ENCODE measurements at regions not wholly inside any gene's neighbourhood (a gene's known extent, or its start where the extent isn't known, plus 50 kb on each side); places are given as distances from the start of the nearest gene placed in this dataset.

GRCh38 chr21:22076471-22076870 is 1078.3 kb downstream of the NCAM2 start:
- H3K4me3 ChIP-seq: no peak overlapping the region
- no peak for DNase-seq
- no peak for ATAC-seq (ENCODE audit: low FRiP score in 2 of 2)
- peaks cover 0 to 4% (median 2%) of the 10 kb centered on the region in 4 donors for H3K9me3 ChIP-seq
- TF ChIP-seq, protein P1, sequence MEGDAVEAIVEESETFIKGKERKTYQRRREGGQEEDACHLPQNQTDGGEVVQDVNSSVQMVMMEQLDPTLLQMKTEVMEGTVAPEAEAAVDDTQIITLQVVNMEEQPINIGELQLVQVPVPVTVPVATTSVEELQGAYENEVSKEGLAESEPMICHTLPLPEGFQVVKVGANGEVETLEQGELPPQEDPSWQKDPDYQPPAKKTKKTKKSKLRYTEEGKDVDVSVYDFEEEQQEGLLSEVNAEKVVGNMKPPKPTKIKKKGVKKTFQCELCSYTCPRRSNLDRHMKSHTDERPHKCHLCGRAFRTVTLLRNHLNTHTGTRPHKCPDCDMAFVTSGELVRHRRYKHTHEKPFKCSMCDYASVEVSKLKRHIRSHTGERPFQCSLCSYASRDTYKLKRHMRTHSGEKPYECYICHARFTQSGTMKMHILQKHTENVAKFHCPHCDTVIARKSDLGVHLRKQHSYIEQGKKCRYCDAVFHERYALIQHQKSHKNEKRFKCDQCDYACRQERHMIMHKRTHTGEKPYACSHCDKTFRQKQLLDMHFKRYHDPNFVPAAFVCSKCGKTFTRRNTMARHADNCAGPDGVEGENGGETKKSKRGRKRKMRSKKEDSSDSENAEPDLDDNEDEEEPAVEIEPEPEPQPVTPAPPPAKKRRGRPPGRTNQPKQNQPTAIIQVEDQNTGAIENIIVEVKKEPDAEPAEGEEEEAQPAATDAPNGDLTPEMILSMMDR (IDR thresholded peaks at IDR 0.05): no peak
- TF ChIP-seq POLR2AphosphoS5 (IDR thresholded peaks at IDR 0.05) (no peak), POLR2A (IDR thresholded peaks at IDR 0.05) (no peak), EP300 (IDR thresholded peaks at IDR 0.05) (no peak)
- no peak overlapping the region for H3K27ac ChIP-seq
- 64 to 68% methylated on average over 4 of the region's 4 CpGs for WGBS, 2 donors
- no peaks in the 10 kb centered on the region for H3K4me1 ChIP-seq
- H3K36me3 ChIP-seq: no peaks in the 10 kb centered on the region
- H3K27me3 ChIP-seq: no peaks in the 10 kb centered on the region

GRCh38 chr21:22083899-22084298 is 1085.7 kb downstream of the NCAM2 start:
- DNase-seq (no peak), ATAC-seq (ENCODE audit: low FRiP score in 2 of 2) (no peak)
- Histone ChIP-seq H3K27me3 (no peaks in the 10 kb centered on the region), H3K4me3 (no peak overlapping the region), H3K27ac (no peak overlapping the region), H3K4me1 (no peaks in the 10 kb centered on the region), H3K9me3 (peaks cover 0 to 7% (median 3%) of the 10 kb centered on the region in 4 donors), H3K36me3 (no peaks in the 10 kb centered on the region)
- TF ChIP-seq, protein P1 (IDR thresholded peaks at IDR 0.05): no peak
- 66 to 73% methylated on average over 3 of the region's 3 CpGs for WGBS, 2 donors

DNA sequence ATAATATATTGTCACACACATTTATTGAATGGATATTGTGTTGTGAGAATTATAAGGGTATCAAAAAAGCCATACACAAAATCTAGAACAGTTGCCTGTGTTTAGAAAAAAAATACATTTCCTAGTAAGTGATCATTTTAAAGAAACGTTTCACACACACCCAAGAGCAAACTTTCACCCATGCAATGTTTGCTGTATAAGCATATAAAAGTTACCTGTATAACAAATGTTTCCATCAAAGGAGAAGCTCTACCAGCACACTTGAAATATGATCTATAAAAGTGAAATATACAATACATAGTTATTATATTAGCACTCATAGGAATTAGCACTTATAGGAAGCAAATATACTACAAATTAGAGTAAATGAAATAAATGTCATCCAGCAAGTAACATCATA is 1098.1 kb downstream of the NCAM2 start:
- no peak overlapping the region for H3K4me3 ChIP-seq
- TF ChIP-seq POLR2AphosphoS5 (IDR thresholded peaks at IDR 0.05): no peak
- TF ChIP-seq, protein P1 (IDR thresholded peaks at IDR 0.05): no peak
- H3K27ac ChIP-seq: no peak overlapping the region
- no peaks in the 10 kb centered on the region for H3K27me3 ChIP-seq
- WGBS, 2 donors: 67 to 68% methylated on average over 1 of the region's 1 CpG
- ATAC-seq (ENCODE audit: low FRiP score in 2 of 2) (no peak), DNase-seq (no peak)
- no peaks in the 10 kb centered on the region for H3K4me1 ChIP-seq
- no peaks in the 10 kb centered on the region for H3K36me3 ChIP-seq
- no peaks in the 10 kb centered on the region for H3K9me3 ChIP-seq

DNA sequence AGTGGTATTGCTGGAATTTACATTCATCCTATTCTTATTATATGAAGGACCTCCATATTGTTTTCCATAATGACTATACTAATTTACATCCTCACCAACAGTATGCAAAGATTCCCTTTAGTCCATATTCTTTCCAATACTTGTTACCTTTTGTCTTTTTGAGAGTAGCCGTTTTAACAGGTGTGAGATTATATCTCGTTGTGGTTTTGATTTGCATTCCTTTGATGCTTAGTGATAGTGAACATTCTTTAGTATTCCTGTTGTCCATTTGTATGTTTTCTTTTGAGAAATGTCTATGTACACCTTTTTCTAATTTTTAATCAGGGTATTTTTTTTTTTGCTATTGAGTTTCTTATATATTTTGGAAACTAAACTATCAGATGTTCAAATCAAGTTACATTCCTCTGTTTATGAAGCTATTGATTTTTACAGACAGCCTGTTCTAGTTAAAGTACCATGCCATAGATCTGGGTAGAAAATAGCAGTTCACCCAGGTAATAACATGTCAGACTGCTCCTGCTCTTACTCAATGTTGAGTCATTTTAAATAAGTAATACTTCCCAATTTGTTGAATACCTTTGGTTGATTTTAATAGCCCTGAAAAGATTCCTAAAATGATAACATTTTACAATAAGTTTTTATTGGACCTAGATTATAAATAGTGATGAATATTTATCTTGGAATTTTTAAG is 1108.7 kb downstream of the NCAM2 start:
- ATAC-seq (ENCODE audit: low FRiP score in 2 of 2) (no peak), DNase-seq (no peak)
- Histone ChIP-seq H3K36me3 (no peaks in the 10 kb centered on the region), H3K27ac (no peak overlapping the region), H3K27me3 (no peaks in the 10 kb centered on the region), H3K9me3 (peaks cover 0 to 5% (median 0%) of the 10 kb centered on the region in 4 donors), H3K4me3 (no peak overlapping the region), H3K4me1 (no peaks in the 10 kb centered on the region)
- 62 to 68% methylated on average over 2 of the region's 2 CpGs for WGBS, 2 donors
- no peak for TF ChIP-seq POLR2AphosphoS5 (IDR thresholded peaks at IDR 0.05)
- no peak for TF ChIP-seq POLR2A (IDR thresholded peaks at IDR 0.05)
- TF ChIP-seq, protein P1 (IDR thresholded peaks at IDR 0.05): no peak
- TF ChIP-seq EP300 (IDR thresholded peaks at IDR 0.05): no peak

DNA sequence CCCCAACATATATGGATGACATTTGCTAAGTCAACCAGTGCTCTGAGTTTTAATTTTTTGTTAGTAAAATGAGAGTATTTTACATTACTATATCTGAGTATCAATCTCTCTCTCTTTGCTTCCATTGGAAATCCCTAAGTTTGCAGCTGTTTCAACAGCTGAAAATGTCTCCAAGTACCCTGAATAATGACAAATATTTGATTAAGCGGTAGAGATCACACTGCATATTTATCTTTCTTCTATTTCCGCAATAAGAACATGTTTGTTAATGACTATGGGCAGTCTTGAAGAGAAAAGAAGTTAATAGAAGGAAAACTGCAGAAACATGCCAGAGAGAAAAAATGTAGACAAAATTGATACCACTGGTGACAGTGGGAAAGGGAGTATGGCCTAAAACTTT is 1117.5 kb downstream of the NCAM2 start:
- no peak for ATAC-seq (ENCODE audit: low FRiP score in 2 of 2)
- H3K27ac ChIP-seq: no peak overlapping the region
- H3K4me1 ChIP-seq: no peaks in the 10 kb centered on the region
- H3K27me3 ChIP-seq: no peaks in the 10 kb centered on the region
- H3K36me3 ChIP-seq: no peaks in the 10 kb centered on the region
- H3K9me3 ChIP-seq: peaks cover 0 to 4% (median 0%) of the 10 kb centered on the region in 4 donors
- no peak overlapping the region for H3K4me3 ChIP-seq
- WGBS, 2 donors: 61 to 70% methylated on average over 2 of the region's 2 CpGs
- no peak for TF ChIP-seq POLR2A (IDR thresholded peaks at IDR 0.05)
- TF ChIP-seq, protein P1 (IDR thresholded peaks at IDR 0.05): no peak
- TF ChIP-seq POLR2AphosphoS5 (IDR thresholded peaks at IDR 0.05): no peak
- no peak for TF ChIP-seq EP300 (IDR thresholded peaks at IDR 0.05)
- DNase-seq: no peak

Data from upper lobe of left lung (tissue), 6 donors.